ENCODE measurements at regions not wholly inside any gene's neighbourhood (a gene's known extent, or its start where the extent isn't known, plus 50 kb on each side); places are given as distances from the start of the nearest gene placed in this dataset.
"Not testable (repeated sequence)": the region's sequence is repeated elsewhere in the genome, so short reads cannot be mapped to it uniquely, and the experiment has no call there.

DNA sequence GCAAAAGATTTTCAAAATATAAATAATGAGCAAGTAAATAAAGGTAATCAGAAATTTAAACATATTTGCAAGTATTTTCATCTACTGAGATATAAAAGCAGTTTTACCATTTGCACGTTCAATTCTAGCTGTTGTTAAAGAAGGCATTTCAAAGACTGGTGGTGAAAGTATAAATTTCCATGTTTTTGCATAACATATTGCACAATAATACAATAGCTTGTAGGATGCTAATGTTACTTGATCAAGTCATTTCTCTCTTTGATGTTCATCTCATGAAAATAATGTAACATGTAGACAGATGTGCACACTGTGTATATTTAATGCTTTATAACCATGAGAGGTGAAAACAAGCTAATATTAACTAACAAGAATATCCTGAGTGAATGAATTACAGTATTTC lies 651.9 kb downstream of the CDH9 start:
- DNase-seq, result no peak

DNA sequence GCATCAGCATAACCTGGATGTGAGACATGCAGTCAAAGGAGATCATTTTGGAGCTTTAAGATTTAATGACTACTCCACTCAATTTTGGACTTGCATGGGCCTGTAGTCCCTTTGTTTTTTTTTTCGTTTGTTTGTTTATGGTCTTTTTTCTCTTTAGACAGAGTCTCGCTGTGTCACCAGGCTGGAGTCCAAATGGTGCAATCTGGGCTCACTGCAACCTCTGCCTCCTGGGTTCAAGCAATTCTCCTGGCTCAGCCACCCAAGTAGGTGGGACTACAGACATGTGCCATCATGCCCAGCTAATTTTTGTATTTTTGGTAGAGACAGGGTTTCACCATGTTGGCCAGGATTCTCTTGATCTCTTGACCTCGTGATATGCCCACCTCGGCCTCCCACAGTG lies 673.8 kb downstream of the CDH9 start:
- DNase-seq, result not testable (repeated sequence)

DNA sequence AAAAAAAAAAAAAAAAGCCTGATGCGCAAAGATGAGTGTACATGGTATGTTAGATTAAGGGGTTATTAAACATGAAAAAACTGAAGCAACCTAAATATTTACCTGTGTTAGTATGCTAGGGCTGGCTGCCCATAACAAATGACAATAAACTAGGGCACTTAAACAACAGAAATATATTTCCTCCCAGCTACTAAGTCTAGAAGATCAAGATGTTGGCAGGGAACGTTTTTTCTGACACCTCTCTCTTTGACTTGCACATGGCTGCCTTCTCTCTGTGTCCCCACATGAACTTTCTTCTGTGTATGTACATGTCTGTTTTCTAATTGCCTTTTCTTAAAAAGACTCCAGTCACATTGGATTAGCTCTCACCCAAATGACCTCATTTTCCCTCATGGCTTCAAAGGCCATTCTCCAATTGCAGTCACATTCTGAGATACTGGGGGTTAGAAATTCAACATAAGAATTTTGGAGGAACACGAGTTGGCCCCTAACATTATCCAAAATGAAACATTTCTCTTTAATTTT lies 694.5 kb downstream of the CDH9 start:
- DNase-seq, result no peak

GRCh38 chr5:26339576-26339975 lies 698.8 kb downstream of the CDH9 start:
- no peak for DNase-seq

DNA sequence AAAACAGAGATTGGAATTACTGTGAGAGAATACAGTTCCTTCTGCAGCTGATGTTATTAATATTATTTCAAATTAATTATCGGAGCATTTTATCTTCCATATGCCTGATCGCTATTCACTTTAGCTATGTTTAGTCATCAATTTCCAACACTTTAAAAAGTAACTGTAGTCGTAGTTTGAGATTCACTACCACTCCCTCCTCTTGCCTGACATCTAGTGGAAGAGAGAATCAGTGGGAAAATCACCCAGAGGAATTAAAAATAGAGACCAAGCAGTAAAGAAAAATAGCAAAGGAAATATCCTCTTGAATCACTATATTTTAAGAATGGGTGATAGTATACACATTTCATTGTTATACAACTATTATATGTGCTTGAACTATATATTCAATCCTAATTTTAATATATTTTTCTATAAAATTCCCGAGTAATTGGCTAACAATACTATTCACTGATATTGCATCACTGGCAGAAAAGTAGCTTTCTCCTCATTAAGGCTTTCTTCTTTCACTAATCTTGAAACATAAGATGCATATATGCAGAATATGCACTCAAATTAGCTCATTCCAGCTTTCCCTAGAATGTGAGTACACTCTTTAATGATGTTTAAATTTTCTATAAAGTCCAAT lies 708.7 kb downstream of the CDH9 start:
- no peak for DNase-seq

DNA sequence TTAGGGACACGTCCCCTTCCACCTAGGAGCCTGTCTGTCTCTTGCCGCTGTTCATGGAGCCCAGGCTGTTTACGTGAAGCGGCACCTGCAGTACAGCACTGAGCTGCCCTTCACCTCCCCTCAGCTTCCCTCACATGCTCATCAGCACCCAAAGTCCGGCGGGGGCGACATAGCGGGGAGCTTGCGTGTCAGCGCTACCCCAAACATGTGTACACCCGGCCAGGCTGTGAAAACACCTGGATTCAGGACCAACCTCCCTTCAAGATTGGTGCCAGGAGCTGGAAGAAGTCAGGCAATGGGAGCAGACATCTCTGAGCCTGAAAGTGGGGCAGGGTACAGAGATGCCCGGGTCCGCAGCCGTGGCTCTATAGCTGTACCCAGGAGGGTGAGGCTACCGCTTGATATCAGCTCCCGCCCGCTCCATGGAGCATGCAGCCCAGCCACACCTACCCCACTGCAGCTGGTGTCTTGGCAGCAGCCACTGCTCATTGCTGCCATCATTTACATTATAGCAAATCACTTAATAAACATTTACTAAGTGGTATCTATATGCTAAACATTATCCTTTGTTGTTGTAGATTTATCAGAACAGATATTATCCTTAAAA lies 712.1 kb downstream of the CDH9 start:
- no peak for DNase-seq

GRCh38 chr5:26325432-26325831 lies 713.0 kb downstream of the CDH9 start:
- DNase-seq, result not testable (repeated sequence)

GRCh38 chr5:26324273-26324895 lies 714.0 kb downstream of the CDH9 start:
- DNase-seq, result not testable (repeated sequence)

DNA sequence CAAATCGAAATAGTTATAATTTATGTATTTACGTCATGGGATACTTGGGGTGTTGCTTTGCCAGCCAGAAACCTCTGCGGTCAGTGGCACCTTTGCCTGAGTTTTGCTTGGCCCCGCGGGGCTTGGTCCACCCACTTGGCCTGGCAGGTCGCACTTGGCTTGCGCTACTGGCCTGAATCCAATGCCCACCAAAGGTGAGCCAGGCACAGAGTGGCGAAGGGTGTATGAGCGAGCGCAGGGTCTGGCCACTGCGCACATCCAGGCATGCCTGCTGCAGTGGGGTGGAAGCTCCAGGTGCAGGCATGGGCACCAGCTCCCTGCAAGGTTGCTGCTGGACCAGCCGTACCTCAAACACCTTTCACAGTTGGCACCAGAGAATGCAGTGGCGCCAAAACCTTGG lies 714.6 kb downstream of the CDH9 start:
- no peak for DNase-seq

DNA sequence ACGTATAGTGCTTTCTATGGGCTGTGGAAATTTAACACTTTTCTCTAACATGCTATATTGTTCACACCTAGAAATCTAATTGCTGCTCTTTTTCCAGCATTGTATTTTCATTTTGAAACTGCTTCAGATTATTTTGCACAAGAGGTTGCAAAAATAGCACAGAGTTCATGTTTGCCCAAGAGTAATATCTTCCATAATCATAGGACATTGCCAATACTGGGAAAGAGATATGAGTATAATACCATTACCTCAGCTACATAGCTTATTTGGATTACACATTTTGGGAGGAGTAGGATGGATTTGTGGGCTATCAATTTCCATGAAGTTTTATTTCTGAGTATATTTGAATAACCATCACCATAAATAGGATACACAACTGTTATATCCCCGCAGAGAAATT lies 717.1 kb downstream of the CDH9 start:
- no peak for DNase-seq

DNA sequence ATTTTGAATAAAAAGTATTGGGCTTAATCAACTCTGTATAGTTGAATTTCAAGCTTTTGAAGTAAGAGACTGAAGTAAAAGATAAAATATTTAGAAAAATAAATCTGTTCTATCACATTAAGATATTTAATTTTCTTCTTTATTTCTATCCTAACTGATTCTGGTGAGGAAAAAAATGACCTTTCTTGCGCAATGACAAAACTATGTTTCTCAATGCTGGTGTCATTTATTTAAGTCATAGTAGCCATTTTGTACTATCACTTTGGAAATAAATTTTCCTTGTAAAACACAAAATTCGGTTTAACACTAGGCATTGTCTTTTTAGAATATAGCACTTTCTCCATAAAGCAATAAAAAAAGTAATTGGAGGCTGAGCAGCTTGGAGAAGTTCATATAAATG lies 728.0 kb downstream of the CDH9 start:
- no peak for DNase-seq

DNA sequence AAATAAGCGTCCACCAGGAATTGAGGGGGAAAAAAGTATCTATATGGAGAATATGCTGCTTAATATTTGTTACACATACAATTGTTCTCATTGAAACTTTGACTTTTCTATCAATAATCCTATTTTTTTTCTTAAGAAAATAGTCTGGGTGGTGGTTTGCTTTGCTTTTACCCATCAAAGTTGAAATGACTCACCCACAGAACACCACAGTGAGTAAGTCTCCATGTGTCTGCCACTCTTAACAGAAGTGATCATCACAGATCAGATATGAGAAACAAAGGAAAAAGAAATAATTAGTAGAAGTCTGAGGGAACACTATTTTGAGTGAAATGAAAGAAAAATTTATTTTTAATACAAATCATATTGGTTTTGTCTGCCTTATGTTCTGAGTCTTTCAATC lies 742.8 kb downstream of the CDH9 start:
- no peak for DNase-seq

DNA sequence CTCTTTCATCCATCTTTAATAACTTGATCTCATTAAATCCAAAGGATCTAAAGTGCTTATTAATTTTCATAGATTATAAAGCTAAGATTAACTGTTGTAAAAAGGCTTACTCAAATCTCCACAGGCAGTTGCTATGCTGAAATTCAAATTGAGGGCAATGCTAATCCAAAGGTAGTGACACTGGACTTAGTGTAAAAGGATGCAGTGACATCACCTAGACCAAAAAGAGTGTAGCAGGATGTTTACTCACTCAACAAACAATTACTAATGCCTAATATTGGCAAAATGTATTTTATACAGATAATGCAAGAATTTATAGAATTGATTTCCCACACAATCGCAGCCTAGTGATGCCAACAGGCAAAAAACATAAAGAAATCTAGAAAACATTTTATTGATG lies 756.2 kb downstream of the CDH9 start:
- no peak for DNase-seq

DNA sequence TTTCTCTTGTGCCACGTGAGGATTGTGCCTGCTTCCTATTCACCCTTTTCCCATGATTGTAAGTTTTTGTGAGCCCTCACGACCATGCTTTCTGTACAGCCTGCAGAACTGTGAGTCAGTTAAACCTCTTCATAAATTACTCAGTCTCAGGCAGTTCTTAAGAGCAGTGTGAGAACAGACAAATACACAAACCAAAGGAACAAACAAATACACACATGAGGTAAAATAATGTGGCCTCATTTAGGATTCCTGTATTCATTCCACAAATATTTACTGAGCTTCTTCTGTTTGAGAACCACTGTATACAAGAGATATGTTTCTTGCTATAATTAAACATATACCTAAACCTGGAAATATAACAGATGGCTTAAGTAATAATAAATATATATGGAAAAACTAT lies 760.3 kb downstream of the CDH9 start:
- no peak for DNase-seq

DNA sequence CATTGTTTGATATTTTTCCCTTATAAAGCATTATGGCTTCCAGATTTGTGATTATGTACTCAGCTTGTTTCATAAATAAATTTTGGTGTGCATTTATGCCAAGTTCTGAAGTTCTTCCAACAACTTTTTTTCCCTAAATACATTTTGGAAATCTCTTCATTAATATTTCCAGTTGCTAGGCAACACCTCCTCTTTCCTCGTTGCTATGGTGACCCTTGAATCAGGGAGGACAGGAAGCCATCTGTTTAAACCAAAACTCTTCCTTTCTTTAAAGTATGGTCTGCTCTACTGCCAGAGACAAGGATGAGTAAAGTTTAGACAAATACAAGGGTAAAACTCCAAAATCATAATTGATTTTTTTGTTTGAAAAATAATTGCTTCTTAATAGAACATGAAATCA lies 779.3 kb downstream of the CDH9 start:
- no peak for DNase-seq

GRCh38 chr5:26245321-26245720 lies 793.1 kb downstream of the CDH9 start:
- DNase-seq, result no peak

DNA sequence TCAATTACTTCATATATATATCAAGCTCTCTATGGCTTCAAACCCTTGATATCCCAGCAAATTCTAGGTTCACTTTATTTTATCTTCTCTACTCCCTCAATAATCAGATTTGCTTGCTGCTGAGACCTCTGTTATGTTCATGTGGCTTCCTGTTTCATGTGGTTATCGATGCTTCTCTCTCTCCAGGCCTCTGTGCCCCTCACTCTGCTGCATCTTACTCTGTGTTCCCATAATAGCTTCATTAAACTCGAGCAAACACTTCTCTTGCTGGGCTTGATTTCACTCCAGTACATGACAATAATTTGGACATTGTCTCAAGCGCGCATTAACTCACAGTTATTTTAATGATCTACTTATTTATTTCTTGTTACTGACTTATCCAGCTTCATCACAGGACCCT lies 798.8 kb downstream of the CDH9 start:
- DNase-seq, result no peak

GRCh38 chr5:26237489-26237888 lies 800.9 kb downstream of the CDH9 start:
- no peak for DNase-seq

GRCh38 chr5:26236936-26237335 lies 801.5 kb downstream of the CDH9 start:
- no peak for DNase-seq

- no peak for DNase-seq
Measured at GRCh38 chr5:26232706-26233105, 805.7 kb downstream of the CDH9 start.

- DNase-seq, result no peak
Measured at GRCh38 chr5:26231316-26231715, 807.1 kb downstream of the CDH9 start.

- DNase-seq, result no peak
Measured at GRCh38 chr5:26229848-26230247, 808.5 kb downstream of the CDH9 start.

- DNase-seq, result no peak
Measured at GRCh38 chr5:26227245-26227644, 811.1 kb downstream of the CDH9 start.

- DNase-seq, result no peak
Measured at GRCh38 chr5:26205121-26205520, 833.3 kb downstream of the CDH9 start.

GRCh38 chr5:26193626-26194025 lies 844.8 kb downstream of the CDH9 start:
- no peak for DNase-seq
